Right atrium auricular region (tissue), 2 donors: ENCODE measurements at regions not wholly inside any gene's neighbourhood (a gene's known extent, or its start where the extent isn't known, plus 50 kb on each side); places are given as distances from the start of the nearest gene placed in this dataset.

Experiments used
- DNase-seq: peaks from one replicate; pipeline ENCODE4 v3.0.0-alpha.2; 2019; ENCODE audit warnings: low spot score
- H3K27ac ChIP-seq, 2 donors: fragments of 200-600 bp; sonication (generic); 1 replicate in 1 of 2; 2 replicates in 1 of 2; pipeline ENCODE4 v1.5.1; 2016 to 2019
- H3K27me3 ChIP-seq, 2 donors: fragments of 200-600 bp; sonication (generic); one replicate each; pipeline versions ENCODE4 v1.5.1 to v1.6.0; 2017 to 2019
- H3K36me3 ChIP-seq: fragments of 200-600 bp; sonication (generic); one replicate; pipeline ENCODE4 v1.5.1; 2016
- H3K4me1 ChIP-seq, 2 donors: fragments of 200-600 bp; sonication (generic); one replicate each; pipeline versions ENCODE4 v1.5.1 to v1.6.0; 2017 to 2019
- H3K4me3 ChIP-seq, 2 donors: fragments of 200-600 bp; sonication (generic); 1 replicate in 1 of 2; 2 replicates in 1 of 2; pipeline ENCODE4 v1.5.1; 2017 to 2019; ENCODE audit warnings: mild to moderate bottlenecking in 1 of 2, moderate library complexity in 1 of 2
- H3K9me3 ChIP-seq, 2 donors: fragments of 200-600 bp; sonication (generic); one replicate each; pipeline ENCODE4 v1.5.1; 2019
- TF ChIP-seq, protein P1 (sequence below), 2 donors: fragments of 200-600 bp; sonication (generic); IDR thresholded peaks; one replicate each; pipeline ENCODE4 v1.5.1; 2019; ENCODE audit warnings: antibody characterized with exemption in 2 of 2

DNA sequence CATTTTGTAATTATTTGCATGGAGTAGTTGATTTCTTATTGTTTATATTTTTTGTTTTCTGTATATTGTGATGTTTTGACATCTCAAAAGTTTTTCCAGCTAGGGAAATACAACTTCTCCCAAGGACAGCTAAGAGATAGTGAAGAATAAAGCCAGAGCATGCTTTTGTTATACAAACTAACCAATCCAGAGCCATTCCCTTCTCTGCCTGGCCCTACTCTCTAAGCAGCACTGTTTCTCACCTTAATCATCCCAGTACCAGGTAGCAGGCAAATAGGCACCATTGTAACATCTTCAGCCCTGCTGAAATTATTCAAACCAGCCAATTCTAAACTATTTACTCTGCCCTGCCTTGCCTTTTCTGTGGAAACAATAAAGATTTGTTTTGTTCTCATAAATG is 1063.4 kb upstream of the CHAC2 start:
- no peak overlapping the region for H3K27ac ChIP-seq
- TF ChIP-seq, protein P1, sequence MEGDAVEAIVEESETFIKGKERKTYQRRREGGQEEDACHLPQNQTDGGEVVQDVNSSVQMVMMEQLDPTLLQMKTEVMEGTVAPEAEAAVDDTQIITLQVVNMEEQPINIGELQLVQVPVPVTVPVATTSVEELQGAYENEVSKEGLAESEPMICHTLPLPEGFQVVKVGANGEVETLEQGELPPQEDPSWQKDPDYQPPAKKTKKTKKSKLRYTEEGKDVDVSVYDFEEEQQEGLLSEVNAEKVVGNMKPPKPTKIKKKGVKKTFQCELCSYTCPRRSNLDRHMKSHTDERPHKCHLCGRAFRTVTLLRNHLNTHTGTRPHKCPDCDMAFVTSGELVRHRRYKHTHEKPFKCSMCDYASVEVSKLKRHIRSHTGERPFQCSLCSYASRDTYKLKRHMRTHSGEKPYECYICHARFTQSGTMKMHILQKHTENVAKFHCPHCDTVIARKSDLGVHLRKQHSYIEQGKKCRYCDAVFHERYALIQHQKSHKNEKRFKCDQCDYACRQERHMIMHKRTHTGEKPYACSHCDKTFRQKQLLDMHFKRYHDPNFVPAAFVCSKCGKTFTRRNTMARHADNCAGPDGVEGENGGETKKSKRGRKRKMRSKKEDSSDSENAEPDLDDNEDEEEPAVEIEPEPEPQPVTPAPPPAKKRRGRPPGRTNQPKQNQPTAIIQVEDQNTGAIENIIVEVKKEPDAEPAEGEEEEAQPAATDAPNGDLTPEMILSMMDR (IDR thresholded peaks at IDR 0.05): no peak

DNA sequence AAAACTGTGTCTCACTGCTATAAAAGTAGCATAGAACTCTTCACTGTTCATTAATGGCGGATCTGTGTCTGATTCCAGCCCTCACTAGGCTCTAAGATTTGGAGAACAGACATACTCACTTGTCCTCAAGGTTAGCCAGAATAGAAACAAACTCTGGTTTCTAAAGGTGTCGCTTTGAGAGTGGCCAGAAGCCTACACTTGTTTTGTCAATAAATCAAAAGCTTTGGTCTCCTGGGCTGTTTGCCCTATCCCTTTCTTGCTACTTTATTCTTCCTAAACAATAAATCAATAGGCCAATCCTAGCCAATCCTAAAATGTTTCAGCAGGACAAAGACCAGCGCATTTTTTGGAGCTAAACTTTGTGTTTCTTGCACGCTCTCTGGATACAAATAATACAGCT is 1064.6 kb upstream of the CHAC2 start:
- Histone ChIP-seq H3K4me1 (no peaks in the 10 kb centered on the region), H3K27ac (no peak overlapping the region), H3K27me3 (no peaks in the 10 kb centered on the region), H3K9me3 (no peaks in the 10 kb centered on the region), H3K4me3 (no peak overlapping the region), H3K36me3 (no peaks in the 10 kb centered on the region)
- DNase-seq: no peak
- TF ChIP-seq, protein P1 (IDR thresholded peaks at IDR 0.05): no peak

More for the DNA sequence above, 1063.4 kb upstream of the CHAC2 start:
- H3K36me3 ChIP-seq: no peaks in the 10 kb centered on the region
- no peaks in the 10 kb centered on the region for H3K9me3 ChIP-seq
- H3K4me1 ChIP-seq: no peaks in the 10 kb centered on the region
- no peaks in the 10 kb centered on the region for H3K27me3 ChIP-seq
- no peak for DNase-seq
- H3K4me3 ChIP-seq: no peak overlapping the region

DNA sequence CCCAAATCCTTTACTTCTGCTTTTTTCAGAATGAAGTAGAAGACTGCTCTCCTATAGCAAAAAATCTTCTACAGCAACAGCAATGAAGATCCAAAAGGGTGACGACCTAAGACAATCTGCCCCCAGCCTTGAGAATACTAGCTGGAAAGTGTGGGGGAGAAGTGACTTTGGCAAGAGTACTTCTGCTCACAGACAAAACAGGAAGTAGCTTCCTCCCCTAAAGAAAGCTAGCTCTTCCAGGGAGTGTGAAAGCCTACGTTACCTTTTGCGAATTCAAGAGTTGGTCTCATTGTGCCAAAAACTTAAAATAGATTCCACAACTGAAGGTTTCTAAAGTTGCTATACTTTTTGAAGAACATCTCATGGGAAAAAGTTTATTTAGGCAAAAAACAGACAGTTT is 1069.2 kb upstream of the CHAC2 start:
- Histone ChIP-seq H3K9me3 (no peaks in the 10 kb centered on the region), H3K4me1 (no peaks in the 10 kb centered on the region), H3K27ac (no peak overlapping the region), H3K36me3 (no peaks in the 10 kb centered on the region), H3K4me3 (no peak overlapping the region), H3K27me3 (no peaks in the 10 kb centered on the region)
- DNase-seq: no peak
- TF ChIP-seq, protein P1 (IDR thresholded peaks at IDR 0.05): no peak

DNA sequence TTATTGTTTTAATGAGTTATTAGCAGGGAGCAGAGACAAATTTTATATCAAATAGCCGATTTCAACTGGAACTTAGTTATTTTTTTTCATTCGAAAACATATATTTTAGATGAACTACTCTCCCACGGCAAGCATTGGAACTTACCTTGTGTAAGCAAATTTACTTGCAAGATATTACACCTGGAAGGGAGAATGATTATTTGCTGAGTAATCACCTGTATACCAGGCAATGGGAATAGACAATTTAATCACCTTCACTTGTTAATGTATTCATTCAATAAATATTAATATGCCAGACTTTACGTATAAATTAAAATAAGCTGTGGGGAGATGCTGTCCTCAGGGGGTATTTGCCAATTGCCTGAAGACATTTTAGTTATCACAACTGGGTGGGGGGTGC is 1069.9 kb upstream of the CHAC2 start:
- Histone ChIP-seq H3K4me1 (no peaks in the 10 kb centered on the region), H3K36me3 (no peaks in the 10 kb centered on the region), H3K27me3 (no peaks in the 10 kb centered on the region), H3K27ac (no peak overlapping the region), H3K9me3 (no peaks in the 10 kb centered on the region), H3K4me3 (no peak overlapping the region)
- DNase-seq: no peak
- TF ChIP-seq, protein P1 (IDR thresholded peaks at IDR 0.05): no peak

DNA sequence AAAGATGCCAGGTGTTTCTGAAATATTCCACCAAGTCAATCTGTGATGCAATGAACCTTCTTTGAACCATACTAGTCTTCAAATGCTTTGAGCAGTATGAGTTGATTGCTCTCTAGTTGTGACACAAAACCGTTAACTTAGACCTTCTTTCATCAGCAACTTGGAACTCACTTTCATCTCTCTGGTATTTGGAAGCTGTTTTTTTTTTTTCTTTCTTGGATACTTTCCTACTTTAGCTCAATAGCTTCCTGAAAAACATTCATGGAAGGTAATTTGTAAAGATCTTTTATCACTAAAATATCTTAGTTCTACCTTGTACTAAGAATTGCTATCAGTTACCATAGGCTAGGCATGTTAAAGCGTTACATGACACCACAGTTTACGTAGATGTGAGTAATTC is 1071.9 kb upstream of the CHAC2 start:
- DNase-seq: no peak
- no peaks in the 10 kb centered on the region for H3K27me3 ChIP-seq
- H3K9me3 ChIP-seq: no peaks in the 10 kb centered on the region
- TF ChIP-seq, protein P1 (IDR thresholded peaks at IDR 0.05): no peak
- H3K4me3 ChIP-seq: no peak overlapping the region
- H3K27ac ChIP-seq: no peak overlapping the region
- H3K4me1 ChIP-seq: no peaks in the 10 kb centered on the region
- no peaks in the 10 kb centered on the region for H3K36me3 ChIP-seq

DNA sequence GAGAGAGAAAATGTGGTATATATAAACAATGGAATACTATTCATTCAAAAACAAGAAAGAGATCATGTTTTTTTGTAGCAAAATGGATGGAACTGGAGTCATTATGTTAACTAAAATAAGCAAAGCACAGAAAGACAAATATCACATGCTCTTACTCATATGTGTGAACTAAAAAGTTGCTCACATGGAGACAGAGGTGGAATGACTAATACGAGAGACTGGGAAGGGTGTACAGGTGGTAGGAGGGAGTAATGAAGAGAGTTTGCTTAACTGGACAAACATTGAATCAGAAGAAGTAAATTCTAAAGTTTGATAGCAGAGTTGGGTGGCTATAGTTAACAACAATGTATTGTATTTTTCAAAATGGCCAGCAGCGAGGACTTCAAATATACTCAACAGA is 1080.7 kb upstream of the CHAC2 start:
- no peak overlapping the region for H3K4me3 ChIP-seq
- TF ChIP-seq, protein P1 (IDR thresholded peaks at IDR 0.05): no peak
- no peaks in the 10 kb centered on the region for H3K27me3 ChIP-seq
- H3K36me3 ChIP-seq: no peaks in the 10 kb centered on the region
- DNase-seq: no peak
- no peaks in the 10 kb centered on the region for H3K4me1 ChIP-seq
- H3K9me3 ChIP-seq: peaks cover 0 to 26% of the 10 kb centered on the region in 2 donors
- no peak overlapping the region for H3K27ac ChIP-seq
